ENCODE measurements at regions not wholly inside any gene's neighbourhood (a gene's known extent, or its start where the extent isn't known, plus 50 kb on each side); places are given as distances from the start of the nearest gene placed in this dataset.

DNA sequence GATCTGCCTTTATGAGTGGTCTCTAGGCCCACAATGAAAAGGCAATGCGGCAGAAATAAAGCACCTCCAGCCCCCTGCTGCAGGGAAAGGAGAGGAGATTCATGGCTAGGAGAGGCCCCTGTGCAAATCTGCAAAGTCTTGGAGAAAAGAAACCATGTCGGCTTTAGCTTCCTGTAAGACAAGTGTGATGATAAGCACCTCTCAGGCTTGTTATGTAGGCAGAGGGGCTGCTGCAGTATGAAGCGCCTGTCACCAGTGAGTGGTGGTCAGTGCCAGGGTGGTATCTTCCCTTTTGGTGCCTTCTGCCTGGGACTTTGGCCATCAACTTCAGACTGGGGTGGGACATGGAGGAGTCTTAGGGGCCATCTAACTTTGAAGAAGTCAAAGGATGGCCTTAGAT, 59.2 kb upstream of the ARHGEF3 start:
- H3K27me3 ChIP-seq (ENCODE audit: control insufficient read depth, insufficient read depth, low read length), result no peaks in the 10 kb centered on the region
- ATAC-seq (ENCODE audit: low read depth in 2 of 2) (no peak), DNase-seq (no peak)
- Mint-ChIP-seq H3K4me3 (peak overlapping the region in 2 of 4 donors; percentile 54 to 58), H3K27ac (peak overlapping the region in 2 of 3 donors; percentile 67 to 74), H3K9me3 (peaks cover 0 to 6% (median 0%) of the 10 kb centered on the region in 7 donors), H3K4me1 (peaks cover 53 to 70% (median 60%) of the 10 kb centered on the region in 4 donors), H3K27me3 (no peaks in the 10 kb centered on the region), H3K36me3 (peaks cover 6% of the 10 kb centered on the region)
- H3K27ac ChIP-seq (ENCODE audit: insufficient read depth, low read length, poor library complexity, severe bottlenecking), result no peak overlapping the region
- H3K9me3 ChIP-seq (ENCODE audit: control insufficient read depth in 2 of 2, low read length in 2 of 2), result no peaks in the 10 kb centered on the region
- H3K4me1 ChIP-seq (ENCODE audit: control insufficient read depth, insufficient read depth, low read length, poor library complexity, severe bottlenecking), result peaks cover 29% of the 10 kb centered on the region
- no peaks in the 10 kb centered on the region for H3K36me3 ChIP-seq (ENCODE audit: control insufficient read depth, insufficient read depth, low read length)
- H3K4me3 ChIP-seq (ENCODE audit: low read depth, low read length), result no peak overlapping the region

DNA sequence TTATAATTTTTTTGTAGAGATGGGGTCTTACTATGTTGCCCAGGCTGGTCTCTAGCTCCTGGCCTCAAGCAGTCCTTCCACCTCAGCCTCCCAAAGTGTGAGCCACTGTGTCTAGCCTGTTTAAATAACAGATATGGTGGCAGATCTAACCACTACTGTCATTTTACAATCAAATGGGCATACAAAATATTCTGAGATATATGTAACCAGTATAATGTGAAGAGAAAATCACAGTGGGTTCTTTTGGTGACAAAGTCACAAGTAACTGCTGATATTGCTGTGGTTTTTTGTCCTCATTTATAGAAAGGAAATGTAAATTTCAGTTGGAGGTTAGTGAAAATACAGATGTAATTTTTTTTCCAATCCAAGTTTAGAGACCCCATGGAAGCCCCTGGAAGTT, 58.6 kb upstream of the ARHGEF3 start:
- Histone ChIP-seq H3K4me1 (ENCODE audit: control insufficient read depth, insufficient read depth, low read length, poor library complexity, severe bottlenecking) (peaks cover 29% of the 10 kb centered on the region), H3K27ac (ENCODE audit: insufficient read depth, low read length, poor library complexity, severe bottlenecking) (no peak overlapping the region), H3K4me3 (ENCODE audit: low read depth, low read length) (no peak overlapping the region), H3K36me3 (ENCODE audit: control insufficient read depth, insufficient read depth, low read length) (no peaks in the 10 kb centered on the region), H3K27me3 (ENCODE audit: control insufficient read depth, insufficient read depth, low read length) (no peaks in the 10 kb centered on the region), H3K9me3 (ENCODE audit: control insufficient read depth in 2 of 2, low read length in 2 of 2) (no peaks in the 10 kb centered on the region)
- H3K27ac Mint-ChIP-seq, result peak overlapping the region in 2 of 3 donors; percentile 67 to 74
- no peak for ATAC-seq (ENCODE audit: low read depth in 2 of 2)
- H3K36me3 Mint-ChIP-seq, result peaks cover 11% of the 10 kb centered on the region
- H3K9me3 Mint-ChIP-seq, result peaks cover 0 to 6% (median 0%) of the 10 kb centered on the region in 7 donors
- H3K27me3 Mint-ChIP-seq, result no peaks in the 10 kb centered on the region
- H3K4me3 Mint-ChIP-seq, result peak overlapping the region in 2 of 4 donors; percentile 54 to 58
- no peak for DNase-seq
- peaks cover 48 to 68% (median 58%) of the 10 kb centered on the region in 4 donors for H3K4me1 Mint-ChIP-seq

DNA sequence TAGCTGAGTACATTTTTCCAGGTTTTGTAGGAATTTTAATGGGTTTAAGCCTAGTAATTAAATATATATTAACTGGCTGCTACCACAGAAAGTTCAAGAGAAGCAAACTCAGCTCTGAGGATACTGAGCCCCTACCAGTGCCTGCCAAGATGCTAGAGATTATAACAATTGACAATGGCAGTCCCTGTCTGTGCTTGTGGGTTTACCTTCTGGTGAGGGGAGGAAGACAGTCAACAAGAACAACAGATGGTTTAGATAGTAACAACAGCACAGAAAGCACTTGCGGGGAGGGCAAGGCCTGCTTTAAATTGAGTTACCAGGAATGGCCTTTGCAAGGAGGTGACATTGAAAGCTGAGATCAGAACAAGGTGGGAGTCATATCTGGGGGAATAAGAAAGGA, 56.6 kb upstream of the ARHGEF3 start:
- DNase-seq, result no peak
- peaks cover 29% of the 10 kb centered on the region for H3K4me1 ChIP-seq (ENCODE audit: control insufficient read depth, insufficient read depth, low read length, poor library complexity, severe bottlenecking)

DNA sequence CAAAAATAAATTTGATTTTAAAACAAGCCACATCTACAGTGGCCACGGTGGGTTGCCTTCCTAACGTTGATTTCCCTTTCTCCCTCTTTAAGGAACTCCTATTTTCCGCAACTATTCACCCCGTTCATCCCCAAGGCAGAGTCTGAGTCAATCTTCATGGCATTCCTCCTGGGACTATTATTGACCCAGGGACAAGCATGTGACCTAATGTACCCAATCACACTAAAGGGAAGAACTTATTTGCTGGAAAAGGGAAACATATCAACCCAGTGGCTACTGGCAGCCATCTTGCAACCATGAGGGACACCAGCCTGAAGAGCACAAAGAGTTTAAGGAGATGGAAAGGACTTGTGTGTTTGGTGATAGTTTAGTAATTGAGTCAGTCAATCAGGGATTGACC, 55.4 kb upstream of the ARHGEF3 start:
- Mint-ChIP-seq H3K9me3 (peaks cover 0 to 1% (median 0%) of the 10 kb centered on the region in 7 donors), H3K27ac (peak overlapping the region in 2 of 3 donors; percentile 9 to 14), H3K4me1 (peaks cover 27 to 50% (median 40%) of the 10 kb centered on the region in 4 donors), H3K36me3 (peaks cover 29% of the 10 kb centered on the region), H3K27me3 (no peaks in the 10 kb centered on the region), H3K4me3 (no peak overlapping the region)
- Histone ChIP-seq H3K4me3 (ENCODE audit: low read depth, low read length) (no peak overlapping the region), H3K27me3 (ENCODE audit: control insufficient read depth, insufficient read depth, low read length) (no peaks in the 10 kb centered on the region), H3K36me3 (ENCODE audit: control insufficient read depth, insufficient read depth, low read length) (no peaks in the 10 kb centered on the region), H3K9me3 (ENCODE audit: control insufficient read depth in 2 of 2, low read length in 2 of 2) (no peaks in the 10 kb centered on the region), H3K27ac (ENCODE audit: insufficient read depth, low read length, poor library complexity, severe bottlenecking) (no peak overlapping the region), H3K4me1 (ENCODE audit: control insufficient read depth, insufficient read depth, low read length, poor library complexity, severe bottlenecking) (peaks cover 27% of the 10 kb centered on the region)
- DNase-seq (no peak), ATAC-seq (ENCODE audit: low read depth in 2 of 2) (no peak)

More for the DNA sequence above, 56.6 kb upstream of the ARHGEF3 start:
- H3K27me3 ChIP-seq (ENCODE audit: control insufficient read depth, insufficient read depth, low read length), result no peaks in the 10 kb centered on the region
- H3K4me3 ChIP-seq (ENCODE audit: low read depth, low read length), result no peak overlapping the region
- H3K27ac ChIP-seq (ENCODE audit: insufficient read depth, low read length, poor library complexity, severe bottlenecking), result no peak overlapping the region
- Mint-ChIP-seq H3K4me3 (peak overlapping the region in 2 of 4 donors; percentile 7 to 9), H3K27ac (peak overlapping the region; percentile 22 to 44 (median 23)), H3K36me3 (peaks cover 21% of the 10 kb centered on the region), H3K4me1 (peaks cover 37 to 60% (median 43%) of the 10 kb centered on the region in 4 donors), H3K27me3 (no peaks in the 10 kb centered on the region), H3K9me3 (peaks cover 0 to 1% (median 0%) of the 10 kb centered on the region in 7 donors)
- no peaks in the 10 kb centered on the region for H3K36me3 ChIP-seq (ENCODE audit: control insufficient read depth, insufficient read depth, low read length)
- H3K9me3 ChIP-seq (ENCODE audit: control insufficient read depth in 2 of 2, low read length in 2 of 2), result no peaks in the 10 kb centered on the region
- ATAC-seq (ENCODE audit: low read depth in 2 of 2), result no peak

DNA sequence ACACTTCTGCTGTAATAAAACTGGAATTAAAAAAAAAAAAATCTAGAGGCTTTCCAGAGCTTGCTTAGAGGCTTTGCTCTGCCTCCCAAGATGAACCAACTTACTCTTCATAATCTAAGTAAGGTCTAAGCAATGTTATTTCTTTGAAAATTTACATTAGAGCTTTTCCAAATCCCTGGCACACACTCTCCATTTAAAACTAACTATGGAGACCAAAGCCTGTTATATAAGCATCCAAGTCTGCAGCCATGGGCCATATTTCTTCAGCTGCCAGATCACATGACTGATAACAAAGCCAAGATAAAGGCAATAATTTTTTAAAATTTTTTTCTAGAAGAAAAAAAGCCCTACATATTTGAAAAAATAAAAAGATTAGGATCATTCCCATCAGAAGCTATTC, 55.0 kb upstream of the ARHGEF3 start:
- Histone ChIP-seq H3K36me3 (ENCODE audit: control insufficient read depth, insufficient read depth, low read length) (no peaks in the 10 kb centered on the region), H3K4me1 (ENCODE audit: control insufficient read depth, insufficient read depth, low read length, poor library complexity, severe bottlenecking) (peaks cover 23% of the 10 kb centered on the region), H3K9me3 (ENCODE audit: control insufficient read depth in 2 of 2, low read length in 2 of 2) (no peaks in the 10 kb centered on the region), H3K27ac (ENCODE audit: insufficient read depth, low read length, poor library complexity, severe bottlenecking) (no peak overlapping the region), H3K27me3 (ENCODE audit: control insufficient read depth, insufficient read depth, low read length) (no peaks in the 10 kb centered on the region), H3K4me3 (ENCODE audit: low read depth, low read length) (no peak overlapping the region)
- DNase-seq, result no peak
- H3K27ac Mint-ChIP-seq, result peak overlapping the region in 1 of 3 donors; percentile 14
- no peak overlapping the region for H3K4me3 Mint-ChIP-seq
- peaks cover 32% of the 10 kb centered on the region for H3K36me3 Mint-ChIP-seq
- H3K9me3 Mint-ChIP-seq, result peaks cover 0 to 1% (median 0%) of the 10 kb centered on the region in 7 donors
- H3K4me1 Mint-ChIP-seq, result peaks cover 26 to 52% (median 40%) of the 10 kb centered on the region in 4 donors
- ATAC-seq (ENCODE audit: low read depth in 2 of 2), result no peak
- no peaks in the 10 kb centered on the region for H3K27me3 Mint-ChIP-seq

DNA sequence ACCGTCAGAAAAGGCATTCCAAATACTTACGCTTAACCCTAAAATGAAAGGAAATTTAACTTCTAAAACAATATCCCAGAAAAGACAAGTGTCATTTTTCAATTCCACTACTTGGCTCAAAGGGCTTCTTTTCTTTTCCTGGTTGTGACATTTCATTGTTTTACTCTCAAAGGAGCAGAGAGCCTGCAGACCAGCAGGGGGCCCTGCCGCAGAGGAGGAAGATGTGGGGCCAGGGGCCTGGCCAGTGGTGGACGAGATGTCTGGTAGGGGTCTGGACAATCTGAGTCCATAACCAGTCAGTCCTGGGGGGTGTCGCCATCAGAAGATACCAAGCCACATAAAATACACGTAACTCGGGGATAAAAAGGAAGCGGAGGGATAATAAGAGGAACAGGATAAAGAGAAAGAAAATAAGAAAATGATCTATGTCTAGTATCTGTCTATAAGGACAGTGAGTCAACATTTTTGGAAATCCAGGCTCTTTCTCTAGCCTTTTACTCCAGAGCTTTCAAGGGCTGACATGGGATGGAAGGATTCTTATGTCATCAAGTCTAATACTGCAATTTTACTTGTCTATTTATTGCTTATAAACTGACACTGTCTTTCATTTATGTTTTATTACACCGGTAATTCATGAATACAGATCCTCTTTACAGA, 54.2 kb upstream of the ARHGEF3 start:
- Mint-ChIP-seq H3K27me3 (no peaks in the 10 kb centered on the region), H3K4me1 (peaks cover 19 to 48% (median 33%) of the 10 kb centered on the region in 4 donors), H3K9me3 (peaks cover 0 to 1% (median 0%) of the 10 kb centered on the region in 7 donors), H3K27ac (peak overlapping the region in 2 of 3 donors; percentile 56 to 80), H3K4me3 (no peak overlapping the region), H3K36me3 (peaks cover 32% of the 10 kb centered on the region)
- DNase-seq (peak in 1 of 3 donors; percentile 25), ATAC-seq (ENCODE audit: low read depth in 2 of 2) (no peak)
- Histone ChIP-seq H3K9me3 (ENCODE audit: control insufficient read depth in 2 of 2, low read length in 2 of 2) (no peaks in the 10 kb centered on the region), H3K36me3 (ENCODE audit: control insufficient read depth, insufficient read depth, low read length) (no peaks in the 10 kb centered on the region), H3K27me3 (ENCODE audit: control insufficient read depth, insufficient read depth, low read length) (no peaks in the 10 kb centered on the region), H3K27ac (ENCODE audit: insufficient read depth, low read length, poor library complexity, severe bottlenecking) (no peak overlapping the region), H3K4me1 (ENCODE audit: control insufficient read depth, insufficient read depth, low read length, poor library complexity, severe bottlenecking) (peaks cover 15% of the 10 kb centered on the region), H3K4me3 (ENCODE audit: low read depth, low read length) (no peak overlapping the region)

DNA sequence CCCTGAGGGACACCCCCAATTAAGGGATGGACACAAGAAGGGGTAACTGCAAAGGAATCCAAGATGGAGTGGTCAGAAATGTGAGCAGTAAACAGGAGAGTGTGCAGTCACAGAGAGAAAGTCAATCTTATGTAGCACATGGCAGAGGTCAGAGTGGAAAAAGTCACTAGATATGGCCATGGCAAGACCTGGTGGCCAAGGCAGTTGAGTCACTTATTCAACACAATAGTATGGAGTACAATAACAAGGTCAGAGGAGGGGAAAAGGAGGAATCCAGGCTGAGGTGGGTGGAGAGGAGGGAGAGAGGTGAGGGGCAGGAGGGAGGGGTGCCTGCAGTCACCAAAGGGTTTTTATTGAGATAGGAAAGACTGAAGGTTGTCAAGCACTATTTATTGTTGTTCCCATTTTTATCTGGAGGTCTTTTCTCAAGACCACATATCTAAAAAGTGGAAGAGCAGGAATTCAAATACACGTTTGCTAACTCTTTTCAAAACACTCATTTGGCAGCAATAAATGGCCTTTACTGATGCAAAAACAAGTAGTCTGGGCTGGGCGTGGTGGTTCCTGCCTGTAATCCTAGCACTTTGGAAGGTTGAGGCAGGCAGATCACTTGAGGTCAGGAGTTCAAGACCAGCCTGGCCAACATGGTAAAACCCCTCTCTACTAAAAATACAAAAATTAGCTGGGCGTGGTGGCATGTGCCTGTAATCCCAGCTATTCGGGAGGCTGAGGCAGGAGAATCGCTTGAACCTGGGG, 53.3 kb upstream of the ARHGEF3 start:
- Histone ChIP-seq H3K4me3 (ENCODE audit: low read depth, low read length) (no peak overlapping the region), H3K27me3 (ENCODE audit: control insufficient read depth, insufficient read depth, low read length) (no peaks in the 10 kb centered on the region), H3K9me3 (ENCODE audit: control insufficient read depth in 2 of 2, low read length in 2 of 2) (no peaks in the 10 kb centered on the region), H3K4me1 (ENCODE audit: control insufficient read depth, insufficient read depth, low read length, poor library complexity, severe bottlenecking) (peaks cover 8% of the 10 kb centered on the region), H3K36me3 (ENCODE audit: control insufficient read depth, insufficient read depth, low read length) (no peaks in the 10 kb centered on the region), H3K27ac (ENCODE audit: insufficient read depth, low read length, poor library complexity, severe bottlenecking) (no peak overlapping the region)
- peaks cover 10 to 40% (median 26%) of the 10 kb centered on the region in 4 donors for H3K4me1 Mint-ChIP-seq
- peak overlapping the region in 1 of 3 donors; percentile 80 for H3K27ac Mint-ChIP-seq
- ATAC-seq (ENCODE audit: low read depth in 2 of 2), result no peak
- H3K36me3 Mint-ChIP-seq, result peaks cover 32% of the 10 kb centered on the region
- peaks cover 0 to 1% (median 0%) of the 10 kb centered on the region in 7 donors for H3K9me3 Mint-ChIP-seq
- no peak for DNase-seq
- H3K4me3 Mint-ChIP-seq, result peak overlapping the region in 1 of 4 donors; percentile 3
- no peaks in the 10 kb centered on the region for H3K27me3 Mint-ChIP-seq

Data from CD4-positive, CD25-positive, alpha-beta regulatory T cell (primary cell).